ENCODE measurements at regions not wholly inside any gene's neighbourhood (a gene's known extent, or its start where the extent isn't known, plus 50 kb on each side); places are given as distances from the start of the nearest gene placed in this dataset.

DNA sequence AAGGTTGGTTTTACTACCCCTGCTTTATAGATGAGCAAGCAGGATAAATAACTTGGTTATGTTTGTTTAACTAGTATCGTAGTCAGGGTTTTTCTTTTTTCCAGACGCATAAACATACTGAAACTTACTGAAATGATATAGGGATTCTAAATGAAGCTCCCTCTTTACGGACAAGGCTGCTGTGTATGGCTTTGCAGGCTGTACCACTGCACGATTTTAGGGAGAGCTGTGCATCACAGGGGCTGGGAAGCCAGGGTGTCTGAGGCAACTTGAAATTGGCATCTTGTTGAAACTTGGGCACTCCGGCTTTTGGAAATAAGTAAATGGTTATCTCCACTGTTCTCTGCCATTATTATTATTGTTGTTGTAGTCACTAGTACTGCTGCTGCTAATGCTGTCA lies 218.1 kb upstream of the CDH8 start:
- Mint-ChIP-seq H3K9me3 (peaks cover 7 to 42% (median 16%) of the 10 kb centered on the region in 5 donors), H3K36me3 (peaks cover 0 to 1% (median 0%) of the 10 kb centered on the region in 3 donors), H3K27me3 (no peaks in the 10 kb centered on the region), H3K4me3 (no peak overlapping the region), H3K4me1 (no peaks in the 10 kb centered on the region), H3K27ac (no peak overlapping the region)
- CTCF ChIA-PET, result no interaction called here
- Histone ChIP-seq H3K4me1 (ENCODE audit: insufficient read depth, low read length) (no peaks in the 10 kb centered on the region), H3K27me3 (ENCODE audit: insufficient read depth, low read length, poor library complexity, severe bottlenecking) (no peaks in the 10 kb centered on the region), H3K4me3 (ENCODE audit: low read length) (no peak overlapping the region), H3K9me3 (ENCODE audit: low read length) (no peaks in the 10 kb centered on the region), H3K27ac (ENCODE audit: low read depth, low read length) (no peak overlapping the region), H3K36me3 (ENCODE audit: insufficient read depth, low read length) (no peaks in the 10 kb centered on the region)
- DNase-seq, result no peak
- POLR2A ChIA-PET, result no interaction called here

DNA sequence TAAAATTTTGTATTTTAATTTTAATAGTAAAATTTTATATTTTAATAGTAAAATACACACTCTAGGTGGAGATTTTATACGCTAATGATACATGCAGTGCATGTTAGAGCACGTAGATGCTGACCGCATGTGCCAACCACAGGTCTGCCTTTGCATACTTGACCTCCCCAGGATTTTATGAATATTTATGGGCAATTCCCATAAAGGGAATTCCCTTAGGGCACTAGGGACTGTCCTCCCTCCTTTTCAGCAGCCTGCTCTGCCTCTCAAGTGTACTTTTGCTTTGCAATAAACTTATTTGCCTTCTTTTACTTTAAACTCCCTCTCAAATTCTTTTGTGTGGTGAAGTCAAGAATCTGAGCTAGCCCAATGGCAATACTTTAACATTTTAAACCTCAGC lies 217.7 kb upstream of the CDH8 start:
- no peaks in the 10 kb centered on the region for H3K36me3 ChIP-seq (ENCODE audit: insufficient read depth, low read length)
- Mint-ChIP-seq H3K4me3 (no peak overlapping the region), H3K27ac (no peak overlapping the region), H3K9me3 (peaks cover 7 to 42% (median 13%) of the 10 kb centered on the region in 5 donors), H3K27me3 (no peaks in the 10 kb centered on the region), H3K4me1 (no peaks in the 10 kb centered on the region), H3K36me3 (peaks cover 0 to 1% (median 0%) of the 10 kb centered on the region in 3 donors)
- POLR2A ChIA-PET, result no interaction called here
- no peak overlapping the region for H3K4me3 ChIP-seq (ENCODE audit: low read length)
- no peak overlapping the region for H3K27ac ChIP-seq (ENCODE audit: low read depth, low read length)
- DNase-seq, result no peak
- H3K4me1 ChIP-seq (ENCODE audit: insufficient read depth, low read length), result no peaks in the 10 kb centered on the region
- CTCF ChIA-PET, result no interaction called here
- no peaks in the 10 kb centered on the region for H3K27me3 ChIP-seq (ENCODE audit: insufficient read depth, low read length, poor library complexity, severe bottlenecking)
- H3K9me3 ChIP-seq (ENCODE audit: low read length), result no peaks in the 10 kb centered on the region

DNA sequence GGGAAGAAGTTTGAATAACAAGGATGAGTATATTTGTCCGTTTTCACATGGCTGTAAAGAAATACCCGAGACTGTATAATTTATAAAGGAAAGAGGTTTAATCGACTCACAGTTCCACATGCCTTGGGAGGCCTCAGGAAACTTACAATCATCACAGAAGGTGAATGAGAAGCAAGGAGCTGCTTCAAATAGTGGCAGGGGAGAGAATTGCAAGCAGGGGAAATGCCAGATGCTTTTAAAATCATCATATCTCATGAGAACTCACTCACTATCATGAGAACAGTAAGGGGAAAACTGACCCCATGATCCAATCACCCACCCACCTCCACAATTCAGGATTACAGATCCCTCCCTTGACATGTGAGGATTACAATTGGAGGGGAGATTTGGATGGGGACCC lies 212.8 kb upstream of the CDH8 start:
- Histone ChIP-seq H3K27me3 (ENCODE audit: insufficient read depth, low read length, poor library complexity, severe bottlenecking) (no peaks in the 10 kb centered on the region), H3K4me3 (ENCODE audit: low read length) (no peak overlapping the region), H3K9me3 (ENCODE audit: low read length) (no peaks in the 10 kb centered on the region), H3K27ac (ENCODE audit: low read depth, low read length) (no peak overlapping the region), H3K4me1 (ENCODE audit: insufficient read depth, low read length) (no peaks in the 10 kb centered on the region), H3K36me3 (ENCODE audit: insufficient read depth, low read length) (no peaks in the 10 kb centered on the region)
- Mint-ChIP-seq H3K27ac (no peak overlapping the region), H3K36me3 (peaks cover 0 to 1% (median 0%) of the 10 kb centered on the region in 3 donors), H3K4me3 (no peak overlapping the region), H3K9me3 (peaks cover 5 to 48% (median 13%) of the 10 kb centered on the region in 5 donors), H3K27me3 (no peaks in the 10 kb centered on the region), H3K4me1 (no peaks in the 10 kb centered on the region)
- no peak for DNase-seq
- ChIA-PET CTCF (no interaction called here), POLR2A (no interaction called here)

DNA sequence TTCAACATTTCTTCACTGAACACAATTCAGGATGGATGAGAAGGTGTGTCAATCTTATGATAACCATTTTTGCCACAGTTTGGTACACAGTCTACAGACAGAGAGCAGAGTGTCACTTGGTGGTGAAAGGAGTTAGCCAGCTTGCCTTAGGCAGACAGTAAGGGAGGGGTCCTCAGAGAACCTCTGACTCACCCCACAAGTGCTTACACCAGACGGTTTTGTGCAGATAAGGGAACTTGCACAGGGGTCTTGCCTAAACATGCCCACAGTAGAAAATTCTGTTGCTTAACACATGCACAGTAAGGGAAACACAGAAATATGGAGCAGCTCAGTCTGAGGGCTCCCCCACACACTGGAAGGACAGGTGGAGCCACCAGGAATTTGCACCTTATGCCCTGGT lies 204.5 kb upstream of the CDH8 start:
- ChIA-PET POLR2A (no interaction called here), CTCF (no interaction called here)
- no peak overlapping the region for H3K27ac ChIP-seq (ENCODE audit: low read depth, low read length)
- no peaks in the 10 kb centered on the region for H3K4me1 Mint-ChIP-seq
- peaks cover 8 to 37% (median 15%) of the 10 kb centered on the region in 5 donors for H3K9me3 Mint-ChIP-seq
- H3K27ac Mint-ChIP-seq, result no peak overlapping the region
- no peak overlapping the region for H3K4me3 Mint-ChIP-seq
- no peaks in the 10 kb centered on the region for H3K36me3 Mint-ChIP-seq
- H3K4me1 ChIP-seq (ENCODE audit: insufficient read depth, low read length), result no peaks in the 10 kb centered on the region
- no peaks in the 10 kb centered on the region for H3K9me3 ChIP-seq (ENCODE audit: low read length)
- no peaks in the 10 kb centered on the region for H3K27me3 ChIP-seq (ENCODE audit: insufficient read depth, low read length, poor library complexity, severe bottlenecking)
- H3K4me3 ChIP-seq (ENCODE audit: low read length), result no peak overlapping the region
- no peak for DNase-seq
- H3K36me3 ChIP-seq (ENCODE audit: insufficient read depth, low read length), result no peaks in the 10 kb centered on the region
- H3K27me3 Mint-ChIP-seq, result no peaks in the 10 kb centered on the region

DNA sequence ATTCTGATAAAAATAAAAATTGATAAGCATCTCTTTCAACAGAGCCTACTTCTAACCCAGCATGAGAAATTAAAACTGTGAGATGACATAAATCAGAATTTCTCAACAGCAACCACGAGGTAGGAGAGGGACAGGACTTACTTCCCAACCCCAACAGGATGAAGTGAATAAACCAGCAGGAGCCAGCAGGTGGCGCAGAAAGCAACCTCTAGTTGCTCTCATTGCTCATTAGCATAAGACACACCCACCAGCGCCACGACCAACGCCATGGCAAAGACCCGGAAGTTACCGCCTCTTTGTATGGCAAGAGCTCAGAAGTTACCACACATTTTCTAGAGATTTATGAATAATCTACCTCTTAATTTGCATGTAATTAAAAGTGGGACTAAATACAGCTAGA lies 189.4 kb upstream of the CDH8 start:
- Mint-ChIP-seq H3K4me1 (no peaks in the 10 kb centered on the region), H3K27me3 (no peaks in the 10 kb centered on the region), H3K4me3 (no peak overlapping the region), H3K36me3 (no peaks in the 10 kb centered on the region), H3K27ac (no peak overlapping the region), H3K9me3 (peaks cover 3 to 43% (median 17%) of the 10 kb centered on the region in 5 donors)
- Histone ChIP-seq H3K27me3 (ENCODE audit: insufficient read depth, low read length, poor library complexity, severe bottlenecking) (no peaks in the 10 kb centered on the region), H3K27ac (ENCODE audit: low read depth, low read length) (no peak overlapping the region), H3K9me3 (ENCODE audit: low read length) (no peaks in the 10 kb centered on the region), H3K4me1 (ENCODE audit: insufficient read depth, low read length) (no peaks in the 10 kb centered on the region), H3K4me3 (ENCODE audit: low read length) (no peak overlapping the region), H3K36me3 (ENCODE audit: insufficient read depth, low read length) (no peaks in the 10 kb centered on the region)
- DNase-seq, result no peak
- ChIA-PET POLR2A (no interaction called here), CTCF (no interaction called here)

DNA sequence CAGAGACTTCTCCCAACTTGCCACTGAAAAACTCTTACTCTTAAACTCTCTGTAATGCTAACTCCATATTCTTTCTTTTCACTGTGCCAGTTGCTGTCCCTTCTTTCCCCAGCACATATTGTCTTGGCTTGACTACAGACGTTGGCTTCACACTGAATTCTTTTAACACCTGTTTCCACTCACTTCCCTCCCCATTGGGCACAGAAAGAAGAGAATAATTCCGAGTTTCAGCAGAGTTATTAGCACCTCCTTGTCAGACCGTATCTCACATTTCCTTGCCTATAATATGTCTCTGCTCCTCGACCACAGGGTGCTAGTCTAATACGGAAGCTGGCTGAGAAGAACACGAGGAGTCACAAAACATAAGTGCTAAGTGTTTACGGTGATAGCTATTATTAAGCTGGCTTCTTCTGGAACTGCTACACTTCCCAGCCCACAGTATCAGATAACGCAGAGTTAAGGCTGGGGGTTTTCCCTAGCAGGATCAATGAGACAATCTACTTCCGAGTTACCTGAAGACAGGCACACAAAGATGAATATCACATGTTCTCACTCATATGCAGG lies 188.5 kb upstream of the CDH8 start:
- Histone ChIP-seq H3K27ac (ENCODE audit: low read depth, low read length) (no peak overlapping the region), H3K9me3 (ENCODE audit: low read length) (no peaks in the 10 kb centered on the region), H3K4me3 (ENCODE audit: low read length) (no peak overlapping the region), H3K36me3 (ENCODE audit: insufficient read depth, low read length) (no peaks in the 10 kb centered on the region), H3K27me3 (ENCODE audit: insufficient read depth, low read length, poor library complexity, severe bottlenecking) (no peaks in the 10 kb centered on the region), H3K4me1 (ENCODE audit: insufficient read depth, low read length) (no peaks in the 10 kb centered on the region)
- DNase-seq, result no peak
- no peak overlapping the region for H3K27ac Mint-ChIP-seq
- H3K36me3 Mint-ChIP-seq, result no peaks in the 10 kb centered on the region
- no peak overlapping the region for H3K4me3 Mint-ChIP-seq
- ChIA-PET CTCF (no interaction called here), POLR2A (no interaction called here)
- H3K27me3 Mint-ChIP-seq, result no peaks in the 10 kb centered on the region
- no peaks in the 10 kb centered on the region for H3K4me1 Mint-ChIP-seq
- H3K9me3 Mint-ChIP-seq, result peaks cover 7 to 43% (median 23%) of the 10 kb centered on the region in 5 donors

DNA sequence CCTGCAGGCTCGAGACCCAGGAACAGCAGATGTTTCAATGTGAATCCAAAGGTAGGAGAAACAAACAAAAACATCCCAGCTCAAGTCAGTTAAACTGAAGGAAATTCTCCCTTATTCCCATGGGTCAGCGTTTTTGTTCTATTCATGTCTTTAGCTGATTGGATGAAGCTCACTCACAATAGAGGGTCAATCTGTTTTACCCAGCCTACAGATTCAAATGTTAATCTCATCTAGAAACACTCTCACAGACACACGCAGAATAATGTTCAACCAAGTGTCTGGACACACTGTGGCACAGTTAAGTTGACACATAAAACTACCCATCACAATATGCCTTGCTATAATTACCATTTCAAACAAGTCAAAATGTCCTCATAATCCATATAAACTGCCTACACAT lies 180.6 kb upstream of the CDH8 start:
- Histone ChIP-seq H3K27me3 (ENCODE audit: insufficient read depth, low read length, poor library complexity, severe bottlenecking) (no peaks in the 10 kb centered on the region), H3K27ac (ENCODE audit: low read depth, low read length) (no peak overlapping the region), H3K9me3 (ENCODE audit: low read length) (peaks cover 9% of the 10 kb centered on the region), H3K4me3 (ENCODE audit: low read length) (no peak overlapping the region), H3K36me3 (ENCODE audit: insufficient read depth, low read length) (no peaks in the 10 kb centered on the region), H3K4me1 (ENCODE audit: insufficient read depth, low read length) (no peaks in the 10 kb centered on the region)
- no peak for DNase-seq
- H3K36me3 Mint-ChIP-seq, result no peaks in the 10 kb centered on the region
- H3K9me3 Mint-ChIP-seq, result peaks cover 14 to 41% (median 20%) of the 10 kb centered on the region in 5 donors
- no peaks in the 10 kb centered on the region for H3K27me3 Mint-ChIP-seq
- ChIA-PET CTCF (no interaction called here), POLR2A (no interaction called here)
- no peak overlapping the region for H3K27ac Mint-ChIP-seq
- H3K4me1 Mint-ChIP-seq, result no peaks in the 10 kb centered on the region
- H3K4me3 Mint-ChIP-seq, result no peak overlapping the region

DNA sequence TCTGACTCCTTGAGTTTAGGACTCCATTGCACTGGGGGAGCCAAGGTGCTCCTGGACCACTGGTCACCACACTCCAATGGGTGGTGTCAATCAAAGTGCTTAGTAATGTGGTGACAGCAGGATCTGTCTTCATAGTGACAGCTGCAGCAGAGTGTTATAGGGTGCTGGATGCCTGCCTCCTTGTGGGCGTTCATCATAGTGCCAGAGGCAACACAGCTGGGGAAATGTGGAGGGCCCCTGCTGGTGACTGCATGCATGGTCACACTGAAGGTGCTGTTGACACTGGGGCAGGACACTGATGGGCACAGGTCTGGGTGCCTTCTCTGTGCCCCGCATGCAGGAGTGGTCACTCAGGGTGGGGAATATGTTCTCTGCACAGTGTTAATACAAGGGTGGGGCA lies 177.5 kb upstream of the CDH8 start:
- Histone ChIP-seq H3K27me3 (ENCODE audit: insufficient read depth, low read length, poor library complexity, severe bottlenecking) (no peaks in the 10 kb centered on the region), H3K9me3 (ENCODE audit: low read length) (peaks cover 9% of the 10 kb centered on the region), H3K4me1 (ENCODE audit: insufficient read depth, low read length) (no peaks in the 10 kb centered on the region), H3K27ac (ENCODE audit: low read depth, low read length) (no peak overlapping the region), H3K4me3 (ENCODE audit: low read length) (no peak overlapping the region), H3K36me3 (ENCODE audit: insufficient read depth, low read length) (no peaks in the 10 kb centered on the region)
- no peak for DNase-seq
- Mint-ChIP-seq H3K9me3 (peaks cover 19 to 56% (median 29%) of the 10 kb centered on the region in 5 donors), H3K4me1 (no peaks in the 10 kb centered on the region), H3K4me3 (no peak overlapping the region), H3K27me3 (no peaks in the 10 kb centered on the region), H3K36me3 (no peaks in the 10 kb centered on the region), H3K27ac (no peak overlapping the region)
- ChIA-PET POLR2A (no interaction called here), CTCF (no interaction called here)

DNA sequence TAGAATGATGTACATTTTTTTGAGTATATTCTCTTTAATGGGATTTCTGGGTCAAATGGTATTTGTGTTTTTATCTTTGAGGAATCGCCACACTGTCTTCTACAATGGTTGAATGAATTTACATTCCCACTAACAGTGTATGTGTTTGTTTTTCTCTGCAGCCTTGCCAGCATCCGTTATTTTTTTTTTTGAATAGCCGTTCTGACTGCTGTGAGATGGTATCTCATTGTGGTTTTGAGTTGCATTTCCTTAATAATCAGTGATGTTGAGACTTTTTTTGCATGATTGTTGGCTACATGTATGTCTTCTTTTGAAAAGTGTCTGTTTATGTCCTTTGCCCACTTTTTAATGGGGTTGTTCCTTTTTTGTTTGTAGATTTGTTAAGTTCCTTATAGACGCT lies 172.7 kb upstream of the CDH8 start:
- Mint-ChIP-seq H3K36me3 (no peaks in the 10 kb centered on the region), H3K4me1 (no peaks in the 10 kb centered on the region), H3K27ac (no peak overlapping the region), H3K27me3 (no peaks in the 10 kb centered on the region), H3K4me3 (no peak overlapping the region), H3K9me3 (peaks cover 21 to 66% (median 26%) of the 10 kb centered on the region in 5 donors)
- no peak for DNase-seq
- Histone ChIP-seq H3K4me1 (ENCODE audit: insufficient read depth, low read length) (no peaks in the 10 kb centered on the region), H3K27me3 (ENCODE audit: insufficient read depth, low read length, poor library complexity, severe bottlenecking) (no peaks in the 10 kb centered on the region), H3K4me3 (ENCODE audit: low read length) (no peak overlapping the region), H3K36me3 (ENCODE audit: insufficient read depth, low read length) (no peaks in the 10 kb centered on the region), H3K27ac (ENCODE audit: low read depth, low read length) (no peak overlapping the region), H3K9me3 (ENCODE audit: low read length) (peaks cover 7% of the 10 kb centered on the region)
- ChIA-PET CTCF (no interaction called here), POLR2A (no interaction called here)

Data from CD8-positive, alpha-beta memory T cell (primary cell).